Spleen (tissue), 11 donors: ENCODE measurements at regions not wholly inside any gene's neighbourhood (a gene's known extent, or its start where the extent isn't known, plus 50 kb on each side); places are given as distances from the start of the nearest gene placed in this dataset.
A peak's percentile ranks its signal among the peaks of the same experiment; 100 is the strongest.

Experiments used
- DNase-seq: peaks from one replicate; pipeline ENCODE4 v3.0.0-alpha.2; 2020
- H3K27ac ChIP-seq, 8 donors: fragments of 200-600 bp; sonication (generic) in 7 of 8; 1 replicate in 4 of 8; 2 replicates in 4 of 8; pipeline versions ENCODE4 v1.5.0 to v1.8.0; 2016 to 2021; ENCODE audit warnings: inconsistent platforms in 4 of 8, mild to moderate bottlenecking in 4 of 8, moderate library complexity in 1 of 8
- H3K27me3 ChIP-seq, 7 donors: fragments of 200-600 bp; sonication (generic) in 6 of 7; replicated peaks in 1 of 7; 1 replicate in 4 of 7; 2 replicates in 3 of 7; pipeline versions ENCODE4 v1.5.0 to v1.8.0; 2016 to 2021; ENCODE audit warnings: inconsistent platforms in 3 of 7, mild to moderate bottlenecking in 1 of 7
- H3K36me3 ChIP-seq, 6 donors: fragments of 200-600 bp; sonication (generic) in 5 of 6; 1 replicate in 4 of 6; 2 replicates in 2 of 6; pipeline versions ENCODE4 v1.5.0 to v1.8.0; 2016 to 2021; ENCODE audit warnings: inconsistent platforms in 2 of 6
- H3K4me1 ChIP-seq, 6 donors: fragments of 200-600 bp; sonication (generic) in 5 of 6; 1 replicate in 3 of 6; 2 replicates in 3 of 6; pipeline versions ENCODE4 v1.5.0 to v1.8.0; 2016 to 2021; ENCODE audit warnings: inconsistent platforms in 3 of 6
- H3K4me3 ChIP-seq, 8 donors: fragments of 200-600 bp; sonication (generic) in 7 of 8; 1 replicate in 4 of 8; 2 replicates in 4 of 8; pipeline versions ENCODE4 v1.5.0 to v1.8.0; 2016 to 2021; ENCODE audit warnings: inconsistent platforms in 4 of 8, mild to moderate bottlenecking in 4 of 8, moderate library complexity in 2 of 8
- H3K9me3 ChIP-seq, 8 donors: fragments of 200-600 bp; sonication (generic) in 7 of 8; 1 replicate in 4 of 8; 2 replicates in 4 of 8; pipeline versions ENCODE4 v1.5.0 to v1.8.0; 2016 to 2021; ENCODE audit warnings: inconsistent platforms in 4 of 8
- POLR2A ChIP-seq, 3 donors: fragments of 450-650 bp; IDR thresholded peaks; one replicate each; pipeline ENCODE4 v1.5.1; 2017; ENCODE audit warnings: antibody characterized with exemption in 3 of 3, mild to moderate bottlenecking in 1 of 3
- POLR2AphosphoS5 ChIP-seq, 3 donors: sonication (generic); formaldehyde crosslinking; IDR thresholded peaks; one replicate each; pipeline ENCODE4 v1.5.1; 2017; ENCODE audit warnings: antibody characterized with exemption in 3 of 3
- WGBS, 5 donors: extraction: QIAGEN DNeasy Blood & Tissue Kit in 3 of 5; methylation state at CpG; one replicate each; pipeline versions ENCODE4 v1.1.5 to v1.1.7; 2013 to 2018; 5-methylcytosine and 5-hydroxymethylcytosine counted together
- intact Hi-C: fragments of 100-400 bp; cut with DNase I; formaldehyde crosslinking; loops from one replicate; pipeline ENCODE4 v1.15.0; 2023; ENCODE audit warnings: low total_unique reads
- TF ChIP-seq, protein P1 (sequence below), 11 experiments: fragments of 200-600 bp in 7 of 11; fragments of 450-650 bp in 4 of 11; sonication (generic) in 4 of 11; IDR thresholded peaks in 8 of 11; conservative IDR thresholded peaks in 3 of 11; 1 replicate in 7 of 11; 2 replicates in 4 of 11; pipeline versions ENCODE4 v1.4.0 to v1.8.0; 2016 to 2021; ENCODE audit warnings: antibody characterized with exemption in 11 of 11, inconsistent platforms in 4 of 11, mild to moderate bottlenecking in 1 of 11
- donor health status: healthy with polysubstance abuse.
- donor health status: DM: no; HTN: no; CAD: no; lungs with moderate emphysema.
- donor health status: DM: no; HTN: no; CAD: no.
- donor health status: Bipolar disorder and iron deficiency.
- donor health status: healthy.
- donor health status: DM: no; HTN: no; CAD: no.
- donor health status: DM: yes; HTN: yes; CAD: no.

GRCh38 chr11:116598556-116598955, 174.2 kb downstream of the BUD13 start:
- TF ChIP-seq POLR2AphosphoS5 (IDR thresholded peaks at IDR 0.05) (no peak), POLR2A (IDR thresholded peaks at IDR 0.05) (no peak)
- TF ChIP-seq, protein P1, sequence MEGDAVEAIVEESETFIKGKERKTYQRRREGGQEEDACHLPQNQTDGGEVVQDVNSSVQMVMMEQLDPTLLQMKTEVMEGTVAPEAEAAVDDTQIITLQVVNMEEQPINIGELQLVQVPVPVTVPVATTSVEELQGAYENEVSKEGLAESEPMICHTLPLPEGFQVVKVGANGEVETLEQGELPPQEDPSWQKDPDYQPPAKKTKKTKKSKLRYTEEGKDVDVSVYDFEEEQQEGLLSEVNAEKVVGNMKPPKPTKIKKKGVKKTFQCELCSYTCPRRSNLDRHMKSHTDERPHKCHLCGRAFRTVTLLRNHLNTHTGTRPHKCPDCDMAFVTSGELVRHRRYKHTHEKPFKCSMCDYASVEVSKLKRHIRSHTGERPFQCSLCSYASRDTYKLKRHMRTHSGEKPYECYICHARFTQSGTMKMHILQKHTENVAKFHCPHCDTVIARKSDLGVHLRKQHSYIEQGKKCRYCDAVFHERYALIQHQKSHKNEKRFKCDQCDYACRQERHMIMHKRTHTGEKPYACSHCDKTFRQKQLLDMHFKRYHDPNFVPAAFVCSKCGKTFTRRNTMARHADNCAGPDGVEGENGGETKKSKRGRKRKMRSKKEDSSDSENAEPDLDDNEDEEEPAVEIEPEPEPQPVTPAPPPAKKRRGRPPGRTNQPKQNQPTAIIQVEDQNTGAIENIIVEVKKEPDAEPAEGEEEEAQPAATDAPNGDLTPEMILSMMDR (IDR thresholded peaks at IDR 0.05 in 8 of 11, conservative IDR thresholded peaks at IDR 0.05 in 3 of 11) = no peak
- H3K27me3 ChIP-seq = peaks cover 0 to 33% (median 0%) of the 10 kb centered on the region in 7 donors
- no peaks in the 10 kb centered on the region for H3K4me1 ChIP-seq
- 63 to 88% (median 66%) methylated on average over 3 of the region's 3 CpGs for WGBS, 5 donors
- DNase-seq = no peak
- intact Hi-C loops = no loop called here
- no peaks in the 10 kb centered on the region for H3K9me3 ChIP-seq
- H3K4me3 ChIP-seq = no peak overlapping the region
- no peak overlapping the region for H3K27ac ChIP-seq
- H3K36me3 ChIP-seq = no peaks in the 10 kb centered on the region

- Histone ChIP-seq H3K27ac (no peak overlapping the region), H3K9me3 (no peaks in the 10 kb centered on the region), H3K4me1 (no peaks in the 10 kb centered on the region), H3K27me3 (peaks cover 0 to 28% (median 0%) of the 10 kb centered on the region in 7 donors), H3K36me3 (no peaks in the 10 kb centered on the region), H3K4me3 (no peak overlapping the region)
- intact Hi-C loops = no loop called here
- DNase-seq = peak; percentile 56
- 74 to 90% (median 85%) methylated on average over 6 of the region's 6 CpGs for WGBS, 5 donors
- TF ChIP-seq POLR2AphosphoS5 (IDR thresholded peaks at IDR 0.05) = no peak
- TF ChIP-seq POLR2A (IDR thresholded peaks at IDR 0.05) = no peak
- TF ChIP-seq, protein P1 (IDR thresholded peaks at IDR 0.05 in 8 of 11, conservative IDR thresholded peaks at IDR 0.05 in 3 of 11) = no peak
Observed at GRCh38 chr11:116598036-116598435, 174.8 kb downstream of the BUD13 start.

GRCh38 chr11:116596346-116597260, 176.2 kb downstream of the BUD13 start:
- WGBS, 5 donors = 73 to 85% (median 77%) methylated on average over 12 of the region's 12 CpGs
- Histone ChIP-seq H3K27me3 (peaks cover 0 to 36% (median 0%) of the 10 kb centered on the region in 7 donors), H3K4me3 (no peak overlapping the region), H3K9me3 (no peaks in the 10 kb centered on the region), H3K27ac (no peak overlapping the region), H3K36me3 (no peaks in the 10 kb centered on the region), H3K4me1 (no peaks in the 10 kb centered on the region)
- TF ChIP-seq POLR2A (IDR thresholded peaks at IDR 0.05) (no peak), POLR2AphosphoS5 (IDR thresholded peaks at IDR 0.05) (no peak)
- TF ChIP-seq, protein P1 (IDR thresholded peaks at IDR 0.05 in 8 of 11, conservative IDR thresholded peaks at IDR 0.05 in 3 of 11) = no peak
- intact Hi-C loops = no loop called here
- no peak for DNase-seq

DNA sequence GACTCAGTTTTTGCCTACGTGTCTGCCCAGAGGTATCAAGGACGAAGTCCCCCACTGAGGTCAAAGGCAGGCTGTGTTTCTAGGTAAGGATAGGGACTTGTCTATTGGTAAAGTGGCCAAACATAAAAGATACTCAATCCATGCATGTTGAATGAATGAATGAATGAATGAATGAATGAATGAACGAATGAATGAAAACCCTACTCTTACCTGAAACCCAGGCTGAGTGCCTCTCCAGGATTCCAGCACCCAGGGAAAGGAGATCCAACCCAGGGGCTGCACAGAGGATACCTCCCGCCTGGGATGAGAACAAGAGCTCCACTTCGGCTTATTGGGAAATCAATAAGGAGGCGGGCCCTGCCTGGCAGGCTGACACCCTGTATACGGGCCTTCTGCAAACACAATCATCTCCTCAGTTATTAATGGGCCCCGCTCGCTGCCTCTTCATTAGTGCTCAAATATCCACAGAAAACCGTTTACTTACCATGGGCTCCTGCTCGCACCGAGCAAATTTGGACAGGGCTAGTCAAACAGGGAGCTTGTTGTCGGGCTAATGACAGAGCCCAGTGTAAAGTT, 177.4 kb downstream of the BUD13 start:
- H3K36me3 ChIP-seq = no peaks in the 10 kb centered on the region
- no peaks in the 10 kb centered on the region for H3K4me1 ChIP-seq
- WGBS, 5 donors = 73 to 79% (median 78%) methylated on average over 13 of the region's 13 CpGs
- H3K27ac ChIP-seq = no peak overlapping the region
- TF ChIP-seq POLR2A (IDR thresholded peaks at IDR 0.05) (no peak), POLR2AphosphoS5 (IDR thresholded peaks at IDR 0.05) (no peak)
- TF ChIP-seq, protein P1 (IDR thresholded peaks at IDR 0.05 in 8 of 11, conservative IDR thresholded peaks at IDR 0.05 in 3 of 11) = no peak
- peak; percentile 15 for DNase-seq
- H3K4me3 ChIP-seq = no peak overlapping the region
- no peaks in the 10 kb centered on the region for H3K9me3 ChIP-seq
- intact Hi-C loops = no loop called here
- H3K27me3 ChIP-seq = peaks cover 0 to 41% (median 0%) of the 10 kb centered on the region in 7 donors
